ENCODE measurements at regions not wholly inside any gene's neighbourhood (a gene's known extent, or its start where the extent isn't known, plus 50 kb on each side); places are given as distances from the start of the nearest gene placed in this dataset.

DNA sequence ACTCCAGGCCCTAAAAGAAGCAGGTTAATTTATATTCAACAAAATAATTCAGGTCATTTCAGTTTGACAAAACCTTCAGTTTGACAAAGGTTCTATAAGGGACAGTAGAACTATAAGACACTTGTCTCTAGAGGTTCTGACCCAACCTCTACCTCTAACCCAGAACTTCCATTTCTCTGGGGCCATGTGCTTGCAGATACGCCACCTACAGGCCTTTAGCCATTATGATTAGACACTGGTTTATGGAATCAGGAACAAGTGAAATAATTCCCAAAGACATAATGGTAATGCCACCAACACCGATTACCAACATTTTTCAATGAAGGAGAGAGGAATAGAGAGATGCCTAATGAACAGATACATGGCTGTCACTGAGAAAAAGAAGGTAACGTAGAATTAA is 733.9 kb downstream of the PRELID2 start:
- TF ChIP-seq, protein P1, sequence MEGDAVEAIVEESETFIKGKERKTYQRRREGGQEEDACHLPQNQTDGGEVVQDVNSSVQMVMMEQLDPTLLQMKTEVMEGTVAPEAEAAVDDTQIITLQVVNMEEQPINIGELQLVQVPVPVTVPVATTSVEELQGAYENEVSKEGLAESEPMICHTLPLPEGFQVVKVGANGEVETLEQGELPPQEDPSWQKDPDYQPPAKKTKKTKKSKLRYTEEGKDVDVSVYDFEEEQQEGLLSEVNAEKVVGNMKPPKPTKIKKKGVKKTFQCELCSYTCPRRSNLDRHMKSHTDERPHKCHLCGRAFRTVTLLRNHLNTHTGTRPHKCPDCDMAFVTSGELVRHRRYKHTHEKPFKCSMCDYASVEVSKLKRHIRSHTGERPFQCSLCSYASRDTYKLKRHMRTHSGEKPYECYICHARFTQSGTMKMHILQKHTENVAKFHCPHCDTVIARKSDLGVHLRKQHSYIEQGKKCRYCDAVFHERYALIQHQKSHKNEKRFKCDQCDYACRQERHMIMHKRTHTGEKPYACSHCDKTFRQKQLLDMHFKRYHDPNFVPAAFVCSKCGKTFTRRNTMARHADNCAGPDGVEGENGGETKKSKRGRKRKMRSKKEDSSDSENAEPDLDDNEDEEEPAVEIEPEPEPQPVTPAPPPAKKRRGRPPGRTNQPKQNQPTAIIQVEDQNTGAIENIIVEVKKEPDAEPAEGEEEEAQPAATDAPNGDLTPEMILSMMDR (IDR thresholded peaks at IDR 0.05): peak; percentile 37; the same call in 1 of the 2 replicates
- TF ChIP-seq SIN3A (IDR thresholded peaks at IDR 0.05; ENCODE audit: borderline replicate concordance, insufficient read depth, low read depth, low read length): no peak
